ENCODE measurements at regions not wholly inside any gene's neighbourhood (a gene's known extent, or its start where the extent isn't known, plus 50 kb on each side); places are given as distances from the start of the nearest gene placed in this dataset.

DNA sequence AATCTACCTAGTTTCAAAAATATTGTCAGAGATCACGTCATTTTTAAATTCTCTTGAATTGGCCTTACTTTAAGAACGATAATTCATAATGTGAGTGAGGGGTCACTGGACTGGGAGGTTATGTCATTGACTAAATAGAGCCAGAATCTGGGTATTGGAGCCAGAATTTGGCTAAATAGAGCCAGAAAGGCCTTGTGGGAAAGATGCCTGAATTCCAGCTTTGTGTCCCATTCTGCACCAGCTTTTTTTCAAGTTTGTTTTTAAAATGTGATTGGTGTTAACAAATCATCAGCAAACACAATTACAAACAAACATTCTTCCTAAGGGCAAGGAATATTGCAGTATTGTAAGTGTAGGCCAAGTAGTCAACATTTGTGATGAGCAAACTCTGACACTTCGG is 233.2 kb upstream of the PRKCQ start:
- WGBS, 3 donors = 59 to 70% (median 70%) methylated on average over 3 of the region's 3 CpGs
- intact Hi-C loops (cut with DNase I) = no loop called here

DNA sequence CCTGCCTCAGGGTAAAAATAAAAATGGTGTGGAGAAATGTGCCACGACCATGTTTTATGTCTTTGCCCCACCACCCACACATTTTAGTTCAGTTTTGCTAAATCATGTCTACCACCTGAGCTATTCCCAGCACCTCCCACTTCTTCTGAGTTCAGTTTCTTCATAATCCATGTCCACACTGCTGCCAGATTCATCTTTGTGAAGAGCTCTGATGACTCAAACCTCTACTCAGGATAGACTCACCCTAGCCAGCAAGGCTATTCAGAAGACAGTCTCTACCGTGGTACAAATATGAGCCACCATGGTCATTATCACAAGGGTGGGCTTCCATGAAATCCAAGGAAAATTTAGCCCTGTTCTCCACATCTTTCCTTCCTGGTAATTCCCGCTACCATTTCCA is 231.1 kb upstream of the PRKCQ start:
- no peak for DNase-seq
- no peak overlapping the region for H3K4me3 ChIP-seq
- 64 to 78% (median 66%) methylated on average over 3 of the region's 3 CpGs for WGBS, 3 donors
- no peaks in the 10 kb centered on the region for H3K27me3 ChIP-seq
- no peaks in the 10 kb centered on the region for H3K9me3 ChIP-seq
- no peak overlapping the region for H3K27ac ChIP-seq
- intact Hi-C loops (cut with DNase I) = no loop called here
- H3K36me3 ChIP-seq = no peaks in the 10 kb centered on the region
- TF ChIP-seq CTCF (IDR thresholded peaks at IDR 0.05) = no peak
- no peak for TF ChIP-seq EP300 (IDR thresholded peaks at IDR 0.05)
- TF ChIP-seq POLR2A (IDR thresholded peaks at IDR 0.05) = no peak
- no peaks in the 10 kb centered on the region for H3K4me1 ChIP-seq (ENCODE audit: insufficient read depth)

More for the DNA sequence above, 233.2 kb upstream of the PRKCQ start:
- H3K4me1 ChIP-seq (ENCODE audit: insufficient read depth) = no peaks in the 10 kb centered on the region
- TF ChIP-seq CTCF (IDR thresholded peaks at IDR 0.05) = no peak
- TF ChIP-seq POLR2A (IDR thresholded peaks at IDR 0.05) = no peak
- TF ChIP-seq EP300 (IDR thresholded peaks at IDR 0.05) = no peak
- H3K4me3 ChIP-seq = no peak overlapping the region
- no peak for DNase-seq
- H3K27me3 ChIP-seq = no peaks in the 10 kb centered on the region
- H3K27ac ChIP-seq = no peak overlapping the region
- H3K9me3 ChIP-seq = no peaks in the 10 kb centered on the region
- no peaks in the 10 kb centered on the region for H3K36me3 ChIP-seq

DNA sequence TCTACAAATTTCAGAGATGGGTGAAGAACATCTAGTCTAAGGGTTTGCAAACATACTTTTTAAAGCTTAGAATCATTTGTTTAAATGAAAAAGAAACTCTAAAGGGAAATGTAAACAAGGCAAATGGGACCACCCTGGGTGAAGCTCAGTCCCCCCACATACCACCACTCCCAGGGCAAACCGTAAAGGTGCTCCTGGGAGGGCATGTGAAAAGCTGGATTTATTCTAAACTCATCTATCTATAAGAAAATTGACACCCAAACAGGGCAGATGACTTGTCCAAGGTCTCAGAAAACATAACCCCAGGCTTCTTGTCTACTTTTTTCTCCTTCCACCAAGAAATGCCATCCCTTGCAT is 223.3 kb upstream of the PRKCQ start:
- Histone ChIP-seq H3K9me3 (no peaks in the 10 kb centered on the region), H3K27me3 (no peaks in the 10 kb centered on the region), H3K27ac (no peak overlapping the region), H3K36me3 (no peaks in the 10 kb centered on the region), H3K4me3 (no peak overlapping the region), H3K4me1 (ENCODE audit: insufficient read depth) (no peaks in the 10 kb centered on the region)
- intact Hi-C loops (cut with DNase I) = no loop called here
- no peak for DNase-seq
- 63 to 89% (median 80%) methylated on average over 1 of the region's 1 CpG for WGBS, 3 donors
- TF ChIP-seq POLR2A (IDR thresholded peaks at IDR 0.05) (no peak), CTCF (IDR thresholded peaks at IDR 0.05) (no peak), EP300 (IDR thresholded peaks at IDR 0.05) (no peak)

DNA sequence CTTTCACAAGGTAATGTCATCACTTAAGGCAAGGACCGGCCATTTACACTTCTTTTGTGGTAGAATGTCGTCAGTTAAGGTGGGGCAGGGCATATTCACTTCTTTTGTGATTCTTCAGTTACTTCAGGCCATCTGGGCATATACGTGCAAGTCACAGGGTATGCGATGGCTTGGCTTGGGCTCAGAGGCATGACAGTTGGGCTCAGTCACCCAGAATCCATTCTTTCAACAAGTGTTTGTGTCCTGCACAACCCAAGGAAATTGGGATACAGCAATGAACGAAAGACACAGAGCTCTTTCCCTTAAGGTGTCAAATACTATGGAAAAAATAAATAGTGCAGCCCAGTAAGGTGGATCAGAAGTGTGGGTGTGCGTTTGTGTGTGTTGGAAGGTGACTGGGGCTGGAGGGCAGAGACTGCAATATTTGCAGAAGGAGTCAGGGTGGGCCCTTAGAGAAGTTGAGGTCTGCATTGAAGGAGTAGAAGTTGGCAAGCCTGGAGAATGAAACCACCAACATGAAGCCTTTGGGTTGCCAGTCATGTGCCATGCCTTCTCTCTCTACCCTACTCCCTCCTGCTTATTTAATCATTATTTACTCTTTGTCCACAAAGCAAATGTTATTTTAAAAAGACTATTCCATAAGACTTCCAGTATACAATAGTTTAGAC is 222.8 kb upstream of the PRKCQ start:
- Histone ChIP-seq H3K36me3 (no peaks in the 10 kb centered on the region), H3K9me3 (no peaks in the 10 kb centered on the region), H3K4me3 (no peak overlapping the region), H3K27me3 (no peaks in the 10 kb centered on the region), H3K4me1 (ENCODE audit: insufficient read depth) (no peaks in the 10 kb centered on the region), H3K27ac (no peak overlapping the region)
- DNase-seq = no peak
- 62 to 77% (median 66%) methylated on average over 6 of the region's 6 CpGs for WGBS, 3 donors
- TF ChIP-seq CTCF (IDR thresholded peaks at IDR 0.05) (no peak), POLR2A (IDR thresholded peaks at IDR 0.05) (no peak), EP300 (IDR thresholded peaks at IDR 0.05) (no peak)
- intact Hi-C loops (cut with DNase I) = no loop called here
